HG03139 (cell line): ENCODE measurements at regions not wholly inside any gene's neighbourhood (a gene's known extent, or its start where the extent isn't known, plus 50 kb on each side); places are given as distances from the start of the nearest gene placed in this dataset.

ENCODE experiments used
- ATAC-seq: cut with Tn5 transposase; IDR thresholded peaks from one replicate; pipeline ENCODE4 v1.9.1; 2021; ENCODE audit not compliant: unreplicated experiment

DNA sequence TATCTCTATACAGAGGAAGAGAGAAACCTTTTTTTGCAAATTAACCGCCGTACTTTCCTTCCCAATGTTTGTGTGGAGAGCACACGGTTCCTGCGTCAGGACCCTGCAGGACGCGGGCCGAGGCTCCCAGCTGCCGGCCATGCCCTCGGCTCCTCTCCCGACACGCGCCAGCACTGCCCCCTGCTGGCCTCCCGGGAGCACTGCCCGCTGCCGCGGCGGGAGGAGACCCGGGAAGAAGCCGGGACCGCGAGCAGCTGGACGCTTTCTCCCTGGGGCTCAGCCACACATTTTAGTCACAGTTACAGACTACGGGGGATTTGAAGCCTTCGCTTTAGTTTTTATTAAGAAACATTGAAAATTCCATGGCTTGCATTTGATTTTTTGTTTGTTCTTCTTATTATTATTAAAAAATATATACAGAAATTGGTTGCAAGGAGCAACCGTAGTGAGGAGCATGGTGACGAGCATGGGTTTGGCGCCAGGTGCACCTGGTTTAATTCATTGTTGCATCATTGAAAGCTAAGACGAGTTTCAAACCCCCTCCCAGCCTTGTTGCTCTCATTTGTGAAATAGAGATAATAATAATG lies 401.2 kb downstream of the GALR1 start:
- peak; percentile 82 for ATAC-seq

GRCh38 chr18:77651441-77651840 lies 401.8 kb downstream of the GALR1 start:
- ATAC-seq, result no peak

DNA sequence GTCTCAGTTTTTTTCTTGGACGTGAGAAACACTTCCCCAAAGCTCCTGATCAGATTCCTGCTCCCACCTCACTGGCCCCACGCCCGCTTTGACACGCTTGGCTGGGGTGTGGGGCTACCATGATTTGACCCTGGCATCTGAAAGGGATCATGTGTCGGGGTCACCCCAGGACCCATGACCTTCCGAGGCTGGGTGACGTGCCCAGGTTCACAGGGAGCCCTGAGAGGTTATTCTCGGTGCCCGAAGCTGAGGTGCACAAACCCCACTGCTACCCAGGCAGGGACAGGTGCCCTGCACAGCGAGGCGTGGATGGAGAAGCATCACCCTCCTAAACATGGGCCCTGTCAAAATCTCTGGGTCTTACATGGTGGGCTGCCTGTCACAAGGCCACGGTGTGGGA lies 404.1 kb downstream of the GALR1 start:
- no peak for ATAC-seq

- ATAC-seq, result no peak
Observed at GRCh38 chr18:77654302-77654701, 404.7 kb downstream of the GALR1 start.

DNA sequence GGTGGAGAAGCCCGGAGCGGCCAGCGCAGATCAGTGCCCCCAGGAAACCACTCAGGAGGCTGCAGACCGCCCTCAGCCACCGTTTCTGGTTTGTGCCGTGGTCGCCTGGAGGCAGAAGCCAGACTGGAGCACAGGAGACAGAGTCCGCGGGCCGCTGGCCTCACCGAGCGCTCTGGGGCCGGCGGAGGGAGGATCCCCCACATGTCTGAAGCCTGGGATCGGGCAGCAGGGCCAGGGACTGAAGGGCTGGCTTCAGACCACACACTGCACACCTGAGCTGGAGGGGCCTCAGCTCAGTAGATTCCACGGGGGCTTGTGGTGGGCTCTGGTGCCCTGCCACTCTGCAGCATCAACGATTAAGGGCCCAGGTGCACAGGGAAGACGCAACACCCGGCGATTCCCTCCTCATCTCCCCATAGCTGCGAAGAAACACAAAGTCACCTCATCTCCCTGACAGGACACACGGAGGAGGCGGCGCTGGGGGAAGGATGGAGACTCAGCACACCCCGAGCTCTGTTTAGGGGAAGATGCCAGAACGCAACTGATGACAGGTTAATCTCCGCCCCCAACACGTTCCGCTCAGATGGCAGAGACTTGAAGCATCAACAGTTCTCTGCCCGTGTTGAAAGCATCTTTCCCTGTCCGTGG lies 408.1 kb downstream of the GALR1 start:
- no peak for ATAC-seq

DNA sequence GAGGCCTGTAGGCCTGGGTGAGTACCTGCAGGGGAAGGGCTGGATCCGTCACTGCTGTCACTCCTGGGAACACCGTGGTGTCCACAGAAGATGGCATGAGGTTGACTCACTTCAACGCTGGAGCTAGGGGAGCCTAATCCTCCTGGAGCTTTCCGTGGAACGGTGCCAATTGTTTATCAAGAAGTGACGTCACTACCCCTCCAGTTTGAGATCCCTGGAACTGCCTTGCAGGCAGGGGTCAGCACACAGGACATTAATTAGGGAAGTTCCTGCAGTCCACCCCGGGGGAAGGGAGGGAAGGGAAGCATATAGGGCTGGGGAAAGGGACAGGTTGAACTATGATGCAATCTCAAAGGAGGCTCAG lies 408.6 kb downstream of the GALR1 start:
- no peak for ATAC-seq

DNA sequence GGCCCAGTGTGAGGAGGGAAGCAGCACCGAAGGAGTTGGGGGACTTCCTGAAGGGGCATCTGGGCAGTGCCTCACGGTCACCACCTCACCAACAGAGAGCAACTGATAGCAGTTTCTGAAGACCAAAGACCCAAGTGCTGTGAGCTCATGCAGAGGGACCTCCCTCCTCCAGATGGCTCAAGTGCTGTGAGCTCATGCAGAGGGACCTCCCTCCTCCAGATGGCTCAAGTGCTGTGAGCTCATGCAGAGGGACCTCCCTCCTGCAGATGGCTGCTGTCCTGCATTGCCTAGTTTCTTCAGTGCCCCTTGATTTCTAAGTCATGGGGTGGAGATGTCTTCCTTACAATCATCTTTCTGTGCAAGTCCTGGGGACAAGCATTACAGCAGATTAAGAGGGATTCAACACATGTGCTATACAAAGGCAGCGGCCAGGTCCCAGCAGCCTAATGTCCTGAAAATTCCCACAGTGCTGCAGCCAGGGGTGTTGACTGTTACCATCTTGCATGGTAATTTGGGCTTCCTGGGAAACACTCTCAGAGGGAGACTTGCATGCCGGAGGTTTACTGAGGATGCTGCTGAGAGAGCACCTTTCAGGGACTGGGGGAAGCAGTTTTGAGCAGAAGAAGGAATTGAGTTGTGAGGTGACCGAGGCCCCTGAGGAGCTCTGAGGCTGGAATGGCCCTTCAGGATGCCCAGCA lies 409.3 kb downstream of the GALR1 start:
- no peak for ATAC-seq

DNA sequence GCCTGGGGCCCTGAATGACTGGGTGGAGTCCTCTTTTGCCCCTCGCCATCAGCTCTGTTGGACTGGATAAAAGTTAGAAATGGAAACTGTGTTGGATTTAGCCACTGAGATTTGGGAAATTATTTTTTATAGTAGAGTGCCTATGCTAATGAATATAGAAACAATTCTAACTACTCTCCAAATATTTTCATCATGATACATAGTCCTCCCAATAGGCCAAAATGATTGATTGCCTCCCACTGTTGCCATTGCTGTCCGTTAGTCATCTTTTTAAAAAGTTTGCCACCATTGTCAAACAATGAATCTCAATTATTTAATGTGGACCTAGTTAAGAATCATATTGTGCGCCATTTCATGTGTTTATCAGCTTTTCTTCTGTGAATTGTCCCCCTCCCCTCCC lies 417.0 kb downstream of the GALR1 start:
- ATAC-seq, result no peak

DNA sequence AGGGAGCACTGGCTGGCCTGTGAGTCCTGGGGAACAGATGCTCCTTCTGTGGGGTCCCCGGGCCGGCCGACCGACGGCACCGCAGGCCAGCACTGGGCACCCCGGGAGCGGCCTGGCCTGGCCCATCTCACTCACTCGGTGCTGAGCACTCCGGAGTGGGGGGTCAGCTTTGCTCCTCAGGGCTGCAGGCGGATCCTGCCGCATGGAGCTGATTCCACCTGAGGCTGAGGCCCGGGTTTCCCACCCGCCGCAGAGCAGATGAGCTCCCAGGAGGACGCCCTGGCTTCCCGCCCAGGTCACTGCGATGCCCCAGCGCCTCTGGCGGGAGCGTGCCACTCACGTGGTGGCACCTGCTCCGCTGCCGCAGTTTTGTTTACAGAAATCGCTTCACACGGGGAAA lies 418.6 kb downstream of the GALR1 start:
- ATAC-seq, result no peak

- no peak for ATAC-seq
Observed at GRCh38 chr18:77669331-77669730, 419.7 kb downstream of the GALR1 start.

DNA sequence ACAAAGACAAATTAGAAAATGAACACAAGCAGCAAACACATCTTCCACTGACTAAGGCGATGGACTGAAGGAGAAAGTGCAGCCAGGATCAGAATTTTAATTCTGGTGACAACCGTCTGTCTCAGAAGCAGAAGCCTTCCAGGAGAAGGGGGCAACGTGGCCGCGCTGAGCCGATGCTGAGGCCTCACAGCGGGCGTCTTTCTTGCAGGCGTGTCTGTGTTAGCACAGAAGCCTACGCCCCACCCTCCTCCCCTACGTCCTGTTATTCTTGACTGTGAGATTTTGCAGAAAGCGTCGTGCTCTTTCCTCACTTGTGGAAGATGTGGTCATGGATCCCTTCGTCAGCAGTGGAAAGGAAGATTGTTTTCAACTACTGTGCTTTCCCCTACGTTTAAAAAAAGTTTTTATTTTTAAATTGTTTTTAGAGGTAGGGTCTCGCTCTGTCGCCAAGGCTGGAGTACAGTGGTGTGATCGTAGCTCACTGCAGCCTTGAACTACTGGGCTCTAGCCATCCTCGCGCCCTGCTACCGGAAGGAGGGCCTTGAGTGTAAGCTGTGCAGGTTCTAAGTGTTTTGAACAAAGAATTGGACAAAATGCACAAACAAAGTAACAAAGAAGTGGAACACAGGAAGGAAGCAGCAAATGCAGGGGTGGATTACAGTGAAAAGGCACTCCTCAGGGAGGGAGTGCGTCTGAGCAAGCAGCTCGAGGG lies 422.0 kb downstream of the GALR1 start:
- no peak for ATAC-seq

DNA sequence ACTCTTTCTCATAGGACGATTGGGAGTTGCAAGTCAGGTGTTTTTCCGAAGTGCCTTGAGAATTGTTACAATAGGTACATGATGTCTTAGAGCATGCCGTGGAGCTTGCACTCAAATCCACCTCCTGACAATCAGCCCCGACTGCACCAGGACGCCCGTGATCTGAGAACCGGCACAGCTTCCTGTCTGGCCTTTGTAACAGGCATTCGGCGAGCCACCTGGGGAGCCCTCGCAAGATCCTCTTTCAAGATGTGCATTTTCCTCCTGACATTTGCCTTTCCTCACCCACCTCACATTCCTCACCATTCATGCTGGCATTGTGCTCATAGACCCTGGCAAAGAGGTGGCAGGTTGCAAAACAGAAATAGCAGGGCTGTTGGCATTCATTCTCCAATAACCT lies 427.3 kb downstream of the GALR1 start:
- no peak for ATAC-seq

DNA sequence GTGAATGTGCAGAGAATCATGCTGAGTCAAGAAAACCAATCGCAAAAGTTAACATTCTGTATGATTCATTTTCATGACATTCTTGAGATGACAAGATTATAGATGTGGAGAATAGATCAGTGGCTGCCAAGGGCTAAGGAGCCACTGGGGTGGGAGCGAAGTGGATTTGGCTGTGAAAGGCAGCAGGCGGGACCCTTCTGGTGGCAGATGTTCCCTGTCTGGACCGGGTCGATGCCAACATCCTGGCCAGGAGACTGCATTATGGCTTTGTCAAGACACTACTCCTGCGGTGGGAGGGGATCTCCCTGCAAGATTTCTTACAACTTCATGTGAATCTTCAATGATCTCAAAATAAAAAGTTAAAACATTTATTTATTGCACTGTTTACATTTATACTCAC lies 427.9 kb downstream of the GALR1 start:
- ATAC-seq, result no peak

DNA sequence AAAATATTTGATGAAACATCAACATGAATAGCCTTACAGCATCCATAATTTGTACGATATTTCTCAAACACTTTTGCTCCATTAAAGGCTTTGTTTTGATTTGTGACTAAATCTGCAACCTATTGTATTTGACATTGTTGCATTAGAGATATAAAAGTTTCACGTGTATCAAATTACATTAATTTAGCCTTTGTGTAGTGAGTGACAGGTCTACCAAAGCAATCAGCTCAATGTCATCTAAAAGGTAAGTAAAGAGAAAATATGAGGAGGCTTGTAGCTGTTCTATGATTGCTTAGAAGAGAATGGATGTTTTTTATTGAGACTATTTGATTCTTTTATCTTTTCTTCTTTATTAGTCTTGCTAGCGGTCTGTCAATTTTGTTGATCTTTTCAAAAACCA lies 430.2 kb downstream of the GALR1 start:
- no peak for ATAC-seq

- ATAC-seq, result no peak
Observed at GRCh38 chr18:77700051-77700450, 450.4 kb downstream of the GALR1 start.

GRCh38 chr18:77701977-77702376 lies 452.3 kb downstream of the GALR1 start:
- ATAC-seq, result no peak

- ATAC-seq, result no peak
Observed at GRCh38 chr18:77702686-77703085, 453.0 kb downstream of the GALR1 start.

DNA sequence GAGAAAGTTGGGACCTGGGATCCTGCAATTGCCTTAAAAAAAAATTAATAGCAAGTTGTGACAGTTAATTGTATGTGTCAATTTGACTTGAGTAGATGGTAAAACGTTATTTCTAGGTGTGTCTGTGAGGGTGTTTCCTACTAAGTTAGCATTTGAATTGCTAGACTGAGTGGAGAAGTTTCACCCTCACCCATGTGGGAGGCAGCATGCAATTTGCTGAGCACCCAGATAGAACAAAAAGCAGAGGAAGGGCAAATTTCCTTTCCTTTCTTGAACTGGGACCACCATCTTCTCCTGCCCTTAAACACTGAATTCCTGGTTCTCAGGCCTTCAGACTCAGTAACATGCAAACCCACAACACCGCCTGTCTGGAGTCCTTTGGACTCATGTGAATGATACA lies 455.7 kb downstream of the GALR1 start:
- no peak for ATAC-seq

DNA sequence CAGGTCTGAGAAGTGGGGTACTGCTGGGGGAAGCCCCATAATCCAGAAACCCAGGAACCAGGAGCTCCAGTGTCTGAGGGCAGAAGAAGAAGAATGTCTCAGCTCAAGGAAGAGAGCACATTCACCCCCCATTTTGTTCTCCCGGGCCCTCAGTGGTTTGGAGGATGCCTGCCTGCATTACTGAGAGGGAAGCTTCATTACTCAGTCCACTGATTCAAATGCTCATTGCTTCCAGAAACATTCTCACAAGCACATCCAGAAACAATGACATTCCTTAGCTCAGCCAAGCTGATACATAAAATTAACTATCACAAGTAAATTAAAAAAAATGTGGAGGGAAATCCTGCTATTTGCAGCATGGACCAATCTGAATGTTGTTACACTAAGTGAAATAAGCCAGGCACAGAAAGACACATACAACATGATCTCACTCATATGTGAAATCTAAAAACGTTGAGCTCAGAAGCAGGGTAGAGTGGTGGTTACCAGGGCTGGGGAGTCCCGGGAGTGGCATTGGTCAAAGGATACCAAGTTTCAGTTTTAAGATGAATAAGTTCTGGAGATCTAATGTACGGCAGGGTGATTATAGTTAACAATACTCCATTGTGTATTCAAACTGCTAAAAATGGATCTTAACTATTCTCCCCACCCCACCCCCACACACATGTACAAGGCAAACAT lies 459.3 kb downstream of the GALR1 start:
- ATAC-seq, result no peak

DNA sequence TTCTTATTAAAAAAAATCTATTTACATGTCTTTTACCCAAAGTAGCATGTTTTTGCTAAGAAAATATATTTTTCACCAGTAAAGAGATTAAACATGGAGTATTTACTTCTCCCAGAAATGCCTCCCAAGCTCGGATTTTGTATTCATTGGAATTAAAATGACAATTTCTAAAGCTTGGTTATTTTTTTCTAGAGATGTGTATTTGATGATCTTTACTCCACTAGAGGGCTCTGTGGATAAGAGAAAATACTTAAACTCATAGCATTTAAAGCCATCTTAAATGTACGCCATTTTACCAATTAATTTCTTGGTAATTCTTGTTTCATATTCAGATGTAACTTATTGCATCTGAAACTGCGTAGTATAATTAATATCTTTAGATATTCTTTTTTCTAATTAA lies 461.4 kb downstream of the GALR1 start:
- no peak for ATAC-seq

DNA sequence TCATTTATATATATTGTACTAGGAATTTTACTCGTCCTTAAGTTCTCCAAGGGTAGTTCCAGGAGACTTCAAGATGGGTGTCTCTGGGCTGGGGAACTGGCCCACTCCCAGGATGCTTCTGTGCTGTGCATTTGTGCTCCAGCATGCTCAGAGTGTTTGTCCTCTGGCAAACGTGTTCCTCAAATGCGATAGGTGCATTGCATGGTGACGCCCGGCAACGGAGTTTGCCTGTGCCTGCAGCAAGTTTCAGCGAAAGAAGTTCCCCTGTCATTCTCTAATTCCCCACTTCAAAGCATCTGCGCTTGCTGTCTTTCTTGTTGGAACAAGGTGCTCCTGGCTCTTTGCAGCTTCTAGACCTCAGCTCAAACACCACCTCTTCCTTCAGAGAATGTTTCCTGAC lies 465.1 kb downstream of the GALR1 start:
- ATAC-seq, result no peak
